GM21529 (cell line): ENCODE measurements at regions not wholly inside any gene's neighbourhood (a gene's known extent, or its start where the extent isn't known, plus 50 kb on each side); places are given as distances from the start of the nearest gene placed in this dataset.
"Not testable (repeated sequence)": the region's sequence is repeated elsewhere in the genome, so short reads cannot be mapped to it uniquely, and the experiment has no call there.

Experiments
- ATAC-seq: cut with Tn5 transposase; IDR thresholded peaks from one replicate; pipeline ENCODE4 v1.9.1; 2021; ENCODE audit not compliant: unreplicated experiment

DNA sequence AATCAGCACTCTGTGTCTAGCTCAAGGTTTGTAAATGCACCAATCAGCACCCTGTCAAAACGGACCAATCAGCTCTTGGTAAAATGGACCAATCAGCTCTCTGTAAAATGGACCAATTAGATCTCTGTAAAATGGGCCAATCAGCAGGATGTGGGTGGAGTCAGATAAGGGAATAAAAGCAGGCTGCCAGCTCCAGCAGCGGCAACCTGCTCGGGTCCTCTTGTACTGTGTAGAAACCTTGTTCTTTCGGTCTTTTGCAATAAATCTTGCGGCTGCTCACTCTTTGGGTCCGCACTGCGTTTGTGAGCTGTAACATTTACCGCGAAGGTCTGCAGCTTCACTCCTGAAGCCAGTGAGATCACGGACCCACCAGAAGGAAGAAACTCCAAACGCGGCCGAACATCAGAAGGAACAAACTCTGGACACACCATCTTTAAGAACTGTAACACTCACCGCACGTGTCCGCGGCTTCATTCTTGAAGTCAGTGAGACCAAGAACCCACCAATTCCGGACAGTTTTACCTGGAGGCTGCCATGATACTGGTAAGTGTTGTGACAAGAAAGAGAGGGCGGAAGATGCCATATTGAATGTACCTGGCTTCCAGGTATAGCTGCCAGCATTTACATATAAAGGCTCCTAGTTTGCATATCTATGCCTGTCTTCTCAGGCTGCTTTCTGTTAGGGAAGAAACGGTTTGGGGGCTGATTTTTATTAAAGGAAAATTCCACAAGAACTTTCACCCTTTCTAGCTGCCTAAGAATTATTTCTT is 758.5 kb upstream of the CTNND2 start:
- ATAC-seq = no peak

DNA sequence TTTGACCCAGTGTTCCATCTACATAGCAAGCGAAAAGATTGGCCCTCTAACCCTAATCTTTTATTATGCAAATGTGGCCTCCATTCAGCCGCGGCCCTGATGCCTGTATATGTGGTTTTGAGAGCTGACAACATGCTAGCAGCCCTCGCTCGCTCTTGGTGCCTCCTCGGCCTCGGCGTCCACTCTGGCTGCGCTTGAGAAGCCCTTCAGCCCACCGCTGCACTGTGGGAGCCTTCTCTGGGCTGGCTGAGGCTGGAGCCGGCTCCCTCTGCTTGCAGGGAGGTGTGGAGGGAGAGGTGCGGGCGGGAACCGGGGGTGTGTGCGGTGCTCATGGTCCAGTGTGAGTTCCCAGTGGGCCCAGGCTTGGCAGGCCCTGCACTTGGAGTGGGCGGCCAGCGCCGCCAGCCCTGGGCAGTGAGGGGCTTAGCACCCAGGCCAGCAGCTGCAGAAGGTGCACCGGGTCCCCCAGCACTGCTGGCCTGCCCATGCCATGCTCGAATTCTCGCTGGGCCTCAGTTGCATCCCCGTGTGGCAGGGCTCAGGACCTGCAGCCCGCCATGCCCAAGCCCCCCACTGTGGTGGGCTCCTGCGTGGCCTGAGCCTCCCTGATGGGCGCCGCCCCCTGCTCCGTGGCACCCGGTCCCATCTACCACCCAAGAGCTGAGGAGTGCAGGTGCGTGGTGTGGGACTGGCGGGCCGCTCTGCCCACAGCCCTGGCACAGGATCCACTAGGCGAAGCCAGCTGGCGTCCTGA is 757.5 kb upstream of the CTNND2 start:
- ATAC-seq = no peak

DNA sequence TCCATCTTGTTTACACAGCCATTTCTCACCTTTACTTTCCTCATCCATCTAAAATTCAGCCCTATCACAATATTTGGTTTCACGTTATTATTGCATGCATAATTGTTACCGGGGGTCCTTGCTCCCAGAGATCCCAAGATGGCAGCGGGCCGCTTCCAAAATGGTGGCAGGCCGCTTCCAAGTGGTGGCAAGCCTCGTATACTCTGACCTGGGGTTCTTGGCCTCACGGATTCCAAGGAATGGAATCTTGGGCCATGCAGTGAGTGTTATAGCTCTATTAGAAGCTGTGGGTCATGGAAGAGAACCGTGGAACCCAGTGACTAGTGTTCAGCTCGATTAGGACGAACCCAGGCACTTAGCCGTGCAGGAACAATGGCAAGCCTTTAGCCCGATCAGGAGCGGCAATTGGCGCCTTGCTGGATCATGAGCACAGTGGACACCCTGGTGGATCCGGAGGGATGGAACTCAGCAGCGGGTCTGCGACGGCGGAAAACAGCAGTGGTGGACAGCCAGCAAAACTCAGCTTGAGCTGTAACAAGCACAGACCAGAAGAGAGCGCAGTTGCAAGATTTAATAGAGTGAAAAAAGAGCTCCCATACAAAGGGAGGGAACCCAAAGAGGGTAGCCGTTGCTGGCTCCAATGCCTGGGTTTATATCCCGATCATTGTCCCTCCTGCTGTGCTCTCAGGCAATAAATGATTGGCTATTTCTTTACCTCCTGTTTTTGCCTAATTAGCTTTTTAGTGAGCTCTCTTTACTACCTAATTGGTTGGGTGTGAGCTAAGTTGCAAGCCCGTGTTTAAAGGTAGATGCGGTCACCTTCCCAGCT is 756.2 kb upstream of the CTNND2 start:
- not testable (repeated sequence) for ATAC-seq

DNA sequence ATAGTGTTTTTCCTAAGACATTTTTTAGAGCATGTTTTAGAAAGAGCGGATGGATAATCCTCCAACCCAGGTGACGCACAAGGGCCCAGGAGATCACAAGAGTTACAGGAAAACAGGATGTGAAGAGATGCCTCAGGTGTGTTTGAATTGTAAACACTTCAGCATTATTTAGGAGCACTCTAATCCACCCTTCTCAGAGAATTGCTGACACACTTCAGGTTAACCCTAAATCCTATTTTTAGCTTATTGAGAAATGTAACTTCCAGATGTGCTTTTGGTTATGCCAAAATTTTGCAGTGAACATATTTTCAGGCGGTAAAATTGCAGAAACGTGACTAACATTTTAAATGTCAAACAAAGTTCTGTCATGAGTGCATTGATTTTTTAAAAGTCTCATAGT is 755.4 kb upstream of the CTNND2 start:
- ATAC-seq = no peak

DNA sequence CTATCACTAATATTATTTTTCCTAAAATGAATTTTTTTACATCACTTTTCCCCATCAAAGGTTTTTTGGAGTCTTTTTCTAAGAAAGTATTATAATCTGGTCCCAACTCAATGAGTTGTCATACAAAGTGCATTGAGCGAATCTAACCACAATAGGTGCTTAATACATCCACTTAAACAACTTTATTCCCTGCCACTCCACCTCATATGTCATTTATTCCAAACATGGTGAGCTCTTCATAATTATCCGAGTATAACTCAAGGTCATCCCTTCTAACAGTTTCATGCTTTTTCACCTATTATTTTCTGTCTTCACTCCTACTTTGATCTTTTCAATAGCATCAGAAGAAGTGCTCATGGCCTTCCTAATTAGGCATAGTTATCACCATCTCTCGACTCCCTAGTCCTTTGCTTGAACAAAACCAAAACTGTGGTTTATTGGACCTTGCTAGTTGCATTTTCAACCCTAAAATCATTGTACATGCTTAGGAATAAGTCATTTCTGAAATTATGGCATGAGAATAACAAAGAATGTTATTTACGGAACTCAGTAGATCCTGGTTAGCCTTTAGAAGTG is 754.7 kb upstream of the CTNND2 start:
- no peak for ATAC-seq

DNA sequence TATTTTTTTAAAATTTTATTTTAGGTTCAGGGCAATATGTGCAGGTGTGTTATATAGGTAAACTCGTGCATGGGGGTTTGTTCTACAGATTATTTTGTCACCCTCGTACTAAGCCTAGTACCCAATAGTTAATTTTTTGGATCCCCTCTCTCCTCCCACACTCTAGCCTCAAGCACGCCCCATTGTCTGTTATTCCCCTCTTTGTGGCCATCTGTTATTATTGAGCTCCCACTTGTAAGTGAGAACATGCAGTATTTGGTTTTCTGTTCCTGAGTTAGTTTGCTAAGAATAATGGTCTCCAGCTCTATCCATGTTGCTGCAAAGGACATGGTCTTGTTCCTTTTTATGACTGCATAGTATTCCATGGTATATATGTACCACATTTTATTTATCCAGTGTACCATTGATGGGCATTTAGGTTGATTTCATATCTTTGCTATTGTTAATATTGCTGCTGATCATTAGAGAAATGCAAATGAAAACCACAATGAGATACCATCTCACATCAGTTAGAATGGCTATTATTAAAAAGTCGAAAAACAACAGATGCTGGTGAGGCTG is 753.7 kb upstream of the CTNND2 start:
- ATAC-seq = not testable (repeated sequence)

DNA sequence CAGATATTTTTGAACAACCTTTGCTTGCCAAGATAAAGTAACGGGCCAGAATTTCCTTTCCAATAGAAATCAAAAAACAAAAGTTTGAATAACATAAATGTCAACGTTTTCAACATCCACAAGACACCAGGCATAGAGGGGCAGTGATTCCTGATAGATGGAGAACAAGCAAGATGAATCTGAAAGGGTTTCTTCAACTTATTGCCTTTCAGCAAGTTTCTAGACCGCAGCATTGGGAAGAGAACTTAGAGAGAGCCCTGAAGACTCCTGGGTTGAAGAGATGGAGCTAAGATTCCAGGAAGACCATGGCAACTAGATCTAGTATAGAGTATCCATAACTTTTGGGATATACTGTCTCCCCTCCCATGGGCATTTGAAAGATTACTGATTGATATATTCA is 751.4 kb upstream of the CTNND2 start:
- no peak for ATAC-seq

DNA sequence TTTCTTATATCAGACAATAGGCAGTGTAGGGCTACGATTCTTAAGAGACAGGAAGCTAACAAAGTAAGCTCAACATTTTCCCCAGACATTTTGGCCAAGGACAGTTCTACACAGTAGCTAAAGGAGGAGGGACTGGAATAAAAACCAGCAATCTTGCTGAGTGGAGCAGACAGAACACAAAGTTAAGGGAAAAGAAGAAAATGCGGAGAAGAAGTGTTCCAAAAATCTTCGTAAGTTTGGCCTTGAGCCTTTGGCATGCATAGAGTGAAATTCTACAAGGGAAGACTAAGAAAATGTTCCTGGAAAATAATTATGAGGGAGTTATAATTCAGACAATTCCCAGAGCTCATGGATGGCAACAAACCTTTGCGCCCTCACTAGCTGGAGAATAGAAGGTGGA is 748.0 kb upstream of the CTNND2 start:
- ATAC-seq = no peak

DNA sequence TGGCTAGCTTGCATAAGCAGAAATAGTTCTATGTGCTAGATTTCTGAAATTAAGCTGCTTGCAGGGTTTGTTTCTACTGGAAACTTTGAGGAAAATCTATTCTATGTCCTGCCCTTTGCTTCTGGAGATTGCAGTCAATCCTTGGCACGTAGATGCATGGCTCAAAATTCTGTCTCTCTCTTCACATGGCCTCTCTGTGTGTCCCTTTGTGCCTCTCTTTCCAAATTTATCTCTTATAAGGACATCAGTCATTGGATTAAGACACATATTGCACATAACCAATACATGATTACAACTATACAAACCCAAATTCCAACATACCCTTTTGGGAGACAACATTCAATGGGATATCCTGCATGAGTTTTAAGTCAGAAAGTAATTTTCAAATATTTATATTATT is 744.3 kb upstream of the CTNND2 start:
- no peak for ATAC-seq

DNA sequence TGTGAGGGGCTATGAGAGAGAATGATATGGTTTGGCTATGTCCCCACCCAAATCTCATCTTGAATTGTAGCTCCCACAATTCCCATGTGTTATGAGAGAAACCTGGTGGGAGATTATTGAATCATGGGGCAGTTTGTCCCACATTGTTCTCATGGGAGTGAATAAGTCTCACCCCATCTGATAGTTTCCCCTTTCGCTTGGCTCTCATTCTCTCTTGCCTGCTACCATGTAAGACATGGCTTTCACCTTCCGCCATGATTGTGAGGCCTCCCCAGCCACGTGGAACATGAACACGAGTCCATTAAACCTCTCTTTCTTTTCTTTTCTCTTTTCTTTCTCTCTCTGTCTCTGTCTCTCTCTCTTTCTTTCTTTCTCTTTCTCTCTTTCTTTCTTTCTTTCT is 743.4 kb upstream of the CTNND2 start:
- no peak for ATAC-seq

DNA sequence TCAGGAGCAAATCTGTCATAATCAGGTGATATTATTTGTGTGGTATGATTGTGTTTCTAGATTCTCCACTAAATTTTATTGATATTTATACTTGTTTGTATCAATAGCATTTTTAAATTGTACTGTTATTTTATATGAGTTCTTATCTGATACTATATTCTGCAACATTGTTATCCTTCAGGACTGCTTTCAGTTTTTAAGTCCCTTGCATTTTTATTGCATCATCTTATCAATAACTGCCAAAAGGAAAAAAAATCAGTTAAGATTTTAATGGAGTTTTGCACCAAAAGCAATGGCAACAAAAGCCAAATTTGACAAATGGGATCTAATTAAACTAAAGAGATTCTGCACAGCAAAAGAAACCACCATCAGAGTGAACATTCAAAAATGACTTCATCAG is 741.3 kb upstream of the CTNND2 start:
- no peak for ATAC-seq

DNA sequence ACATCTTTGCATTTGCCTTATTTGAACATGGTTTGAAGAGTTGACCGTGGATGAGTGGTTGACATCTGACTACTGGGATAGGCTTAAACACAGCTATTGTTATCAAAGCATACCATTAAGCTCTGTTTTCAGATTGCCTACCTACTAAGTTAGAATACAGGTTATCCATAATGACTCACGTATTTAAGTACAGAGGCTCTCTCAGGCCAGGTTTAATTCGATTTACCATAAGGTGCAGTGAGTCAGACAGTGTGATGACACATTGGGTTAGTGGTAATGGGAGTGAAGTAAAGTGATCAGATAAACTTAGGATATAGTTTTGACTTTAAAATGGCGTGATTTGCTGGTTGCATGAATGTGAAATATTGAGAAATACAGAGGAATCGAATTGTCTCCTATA is 732.0 kb upstream of the CTNND2 start:
- ATAC-seq = no peak

DNA sequence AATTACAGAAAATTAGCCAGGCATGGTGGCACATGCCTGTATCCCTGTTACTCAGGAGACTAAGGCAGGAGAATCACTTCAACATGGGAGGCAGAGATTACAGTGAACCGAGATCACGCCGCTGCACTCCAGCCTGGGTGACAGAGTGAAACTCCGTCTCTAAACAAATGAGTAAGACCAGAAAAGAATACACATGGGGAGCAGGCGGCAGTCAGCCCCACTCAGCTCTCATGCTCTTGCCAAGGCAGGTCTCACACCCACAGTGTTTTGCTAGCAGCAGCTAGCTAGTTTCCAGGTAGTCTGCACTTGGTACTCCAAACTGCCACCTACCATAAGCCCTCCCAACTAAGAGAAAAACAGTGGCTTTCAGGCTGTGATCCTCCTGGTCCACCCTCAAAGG is 722.3 kb upstream of the CTNND2 start:
- no peak for ATAC-seq

DNA sequence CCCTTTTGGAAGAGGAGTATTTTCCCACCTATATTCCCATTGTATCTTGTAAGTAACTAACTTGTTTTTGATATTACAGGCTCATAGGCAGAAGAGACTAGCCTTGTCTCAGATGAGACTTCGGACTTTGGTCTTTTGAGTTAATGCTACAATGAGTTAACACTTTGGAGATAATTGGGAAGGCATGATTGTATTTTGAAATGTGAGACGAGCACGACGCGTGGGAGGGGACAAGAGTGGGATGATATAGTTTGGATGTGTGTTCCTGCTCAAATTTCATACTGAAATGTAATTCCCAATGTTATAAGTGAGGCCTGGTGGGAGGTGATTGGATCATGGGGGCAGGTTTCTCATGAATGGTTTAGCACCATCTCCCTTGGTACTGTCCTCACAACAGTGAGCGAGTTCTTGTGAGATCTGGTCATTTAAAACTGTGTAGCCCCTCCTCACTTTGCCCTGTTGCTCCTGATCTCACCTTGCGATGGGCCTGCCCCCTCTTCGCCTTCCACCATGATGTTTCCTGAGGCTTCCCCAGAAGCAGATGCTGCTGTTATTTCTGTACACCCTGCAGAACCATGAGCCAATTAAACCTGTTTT is 721.5 kb upstream of the CTNND2 start:
- ATAC-seq = no peak

DNA sequence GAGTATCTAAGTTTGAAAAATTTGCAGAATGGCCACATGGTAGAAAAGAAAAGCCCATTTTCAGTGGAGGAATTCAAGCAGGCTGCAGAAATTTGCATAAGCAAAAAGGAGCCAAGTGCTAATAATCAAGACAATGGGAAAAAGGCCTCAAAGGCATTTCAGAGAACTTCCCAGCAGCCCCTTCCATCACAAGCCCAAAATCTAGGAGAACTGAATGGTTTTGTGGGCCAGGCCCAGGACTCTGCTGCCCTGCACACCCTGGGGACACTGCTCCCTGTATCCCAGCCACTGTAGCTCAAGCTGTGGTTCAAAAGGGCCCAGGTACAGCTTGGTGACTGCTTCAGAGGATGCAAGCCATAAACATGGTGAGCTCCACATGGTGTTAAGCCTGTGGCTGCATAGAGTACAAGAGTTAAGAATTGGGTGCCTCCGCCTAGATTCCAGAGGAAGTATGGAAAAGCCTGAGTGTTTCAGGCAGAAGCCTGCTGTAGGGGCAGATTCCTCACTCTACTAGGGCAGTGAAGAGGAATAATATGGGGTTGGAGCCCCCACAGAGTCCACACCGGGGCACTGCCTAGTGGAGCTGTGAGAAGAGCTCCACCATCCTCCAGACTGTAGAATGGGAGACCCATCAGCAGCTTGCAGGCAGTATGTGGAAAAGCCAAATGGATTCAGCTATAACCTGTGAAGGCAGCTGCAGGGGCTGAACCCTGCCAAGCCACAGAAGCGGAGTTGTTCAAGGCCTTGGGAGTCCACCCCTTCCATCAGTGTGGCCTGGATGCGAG is 720.7 kb upstream of the CTNND2 start:
- no peak for ATAC-seq

DNA sequence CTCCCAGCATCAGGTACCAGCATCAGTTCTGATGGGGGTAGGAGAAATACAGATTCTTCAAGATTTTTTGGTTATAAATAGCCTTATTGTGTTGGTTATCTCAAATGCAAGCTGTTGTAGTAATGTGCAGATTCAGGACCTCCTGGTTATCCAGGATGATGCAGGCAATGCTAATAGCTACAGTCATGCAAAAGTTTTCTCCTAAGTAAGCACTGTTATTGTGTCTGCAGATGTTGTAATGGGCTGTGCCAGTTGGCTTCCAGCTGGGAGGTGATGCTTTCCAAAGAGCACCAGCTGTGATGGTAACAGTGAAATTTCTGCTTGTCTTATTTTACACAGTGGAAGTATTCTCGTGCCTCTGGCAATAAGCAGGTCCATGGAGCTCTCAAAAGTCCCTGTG is 719.2 kb upstream of the CTNND2 start:
- no peak for ATAC-seq

DNA sequence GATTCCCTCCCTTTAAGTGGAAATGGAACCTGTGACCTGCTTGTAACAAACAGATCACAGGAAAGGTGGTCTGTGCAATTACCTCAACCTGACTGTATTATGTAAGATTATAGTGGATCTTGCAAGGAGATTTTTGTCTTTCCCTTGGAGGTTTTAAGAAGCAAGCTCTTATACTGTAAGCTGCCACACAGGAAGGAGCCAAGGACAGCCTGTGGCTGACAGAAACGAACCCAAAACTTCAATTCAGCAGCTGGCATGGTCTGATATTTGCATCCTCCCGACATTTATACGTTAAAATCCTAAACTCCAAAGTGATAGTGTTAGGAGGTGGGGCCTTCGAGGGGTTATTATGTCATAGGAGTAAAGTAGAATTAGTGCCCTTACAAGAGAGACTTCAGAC is 711.8 kb upstream of the CTNND2 start:
- no peak for ATAC-seq

DNA sequence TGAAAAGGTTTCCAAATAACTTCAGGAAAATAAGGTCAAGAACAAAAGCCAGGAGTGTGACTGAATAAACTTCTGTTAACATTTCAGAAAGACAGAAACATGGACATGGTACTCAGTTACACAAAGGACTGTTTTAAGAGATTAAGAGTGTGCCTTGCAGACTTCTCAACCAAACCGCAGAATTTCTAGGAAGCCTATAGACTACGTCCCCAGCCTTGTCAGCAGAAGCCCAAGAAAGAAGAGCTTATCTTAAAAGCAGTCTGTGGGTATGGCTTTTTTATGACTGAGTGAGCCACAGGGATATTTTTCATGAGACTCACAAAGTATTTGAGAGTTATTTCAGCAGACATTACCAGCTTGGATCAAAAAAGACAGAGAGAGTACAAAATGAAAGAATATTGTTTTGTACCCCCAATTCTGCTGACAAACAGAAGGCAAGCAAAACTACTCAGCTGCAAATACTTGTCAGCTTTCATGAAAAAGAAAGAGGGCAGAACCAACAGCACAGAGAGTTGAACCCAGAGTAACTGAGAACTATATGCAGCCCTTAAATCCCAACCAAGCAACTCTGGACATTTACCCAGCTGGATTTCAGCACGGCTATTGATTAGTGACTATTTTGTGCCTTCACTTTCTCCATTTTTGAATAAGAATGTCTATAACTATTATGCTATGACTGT is 711.0 kb upstream of the CTNND2 start:
- no peak for ATAC-seq

DNA sequence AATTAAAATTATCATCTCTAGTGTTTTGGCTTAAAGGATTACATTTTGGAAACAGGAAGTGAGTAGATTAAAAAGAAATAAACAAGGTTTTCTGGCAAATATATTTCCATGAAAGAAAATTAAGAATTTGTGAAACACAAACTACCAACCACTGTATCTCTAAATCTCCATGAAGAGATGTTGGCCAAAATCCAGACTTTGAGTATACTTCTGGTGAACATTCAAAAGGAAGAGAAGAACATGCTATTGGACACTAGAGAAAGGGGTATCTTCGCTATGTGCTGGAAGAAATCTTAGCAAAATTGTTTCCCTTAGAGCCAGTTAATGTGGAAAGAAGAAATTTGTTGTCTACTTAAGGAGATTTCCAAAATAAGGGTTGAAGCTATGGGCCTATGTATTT is 710.4 kb upstream of the CTNND2 start:
- ATAC-seq = no peak
